ENCODE measurements at regions not wholly inside any gene's neighbourhood (a gene's known extent, or its start where the extent isn't known, plus 50 kb on each side); places are given as distances from the start of the nearest gene placed in this dataset.

GRCh38 chr1:226490426-226490809 is 58.1 kb upstream of the STUM start:
- no peaks in the 10 kb centered on the region for H3K27me3 ChIP-seq
- no peak for DNase-seq (ENCODE audit: low spot score in 2 of 2)
- H3K27ac ChIP-seq, result no peak overlapping the region
- H3K36me3 ChIP-seq, result no peaks in the 10 kb centered on the region
- intact Hi-C loops (cut with DNase I), result no loop called here
- no peaks in the 10 kb centered on the region for H3K4me1 ChIP-seq
- no peaks in the 10 kb centered on the region for H3K9me3 ChIP-seq
- no peak overlapping the region for H3K4me3 ChIP-seq
- TF ChIP-seq, protein P1, sequence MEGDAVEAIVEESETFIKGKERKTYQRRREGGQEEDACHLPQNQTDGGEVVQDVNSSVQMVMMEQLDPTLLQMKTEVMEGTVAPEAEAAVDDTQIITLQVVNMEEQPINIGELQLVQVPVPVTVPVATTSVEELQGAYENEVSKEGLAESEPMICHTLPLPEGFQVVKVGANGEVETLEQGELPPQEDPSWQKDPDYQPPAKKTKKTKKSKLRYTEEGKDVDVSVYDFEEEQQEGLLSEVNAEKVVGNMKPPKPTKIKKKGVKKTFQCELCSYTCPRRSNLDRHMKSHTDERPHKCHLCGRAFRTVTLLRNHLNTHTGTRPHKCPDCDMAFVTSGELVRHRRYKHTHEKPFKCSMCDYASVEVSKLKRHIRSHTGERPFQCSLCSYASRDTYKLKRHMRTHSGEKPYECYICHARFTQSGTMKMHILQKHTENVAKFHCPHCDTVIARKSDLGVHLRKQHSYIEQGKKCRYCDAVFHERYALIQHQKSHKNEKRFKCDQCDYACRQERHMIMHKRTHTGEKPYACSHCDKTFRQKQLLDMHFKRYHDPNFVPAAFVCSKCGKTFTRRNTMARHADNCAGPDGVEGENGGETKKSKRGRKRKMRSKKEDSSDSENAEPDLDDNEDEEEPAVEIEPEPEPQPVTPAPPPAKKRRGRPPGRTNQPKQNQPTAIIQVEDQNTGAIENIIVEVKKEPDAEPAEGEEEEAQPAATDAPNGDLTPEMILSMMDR (IDR thresholded peaks at IDR 0.05), result no peak

GRCh38 chr1:226491093-226491850 is 57.3 kb upstream of the STUM start:
- Histone ChIP-seq H3K36me3 (no peaks in the 10 kb centered on the region), H3K4me3 (no peak overlapping the region), H3K9me3 (no peaks in the 10 kb centered on the region), H3K4me1 (no peaks in the 10 kb centered on the region), H3K27ac (no peak overlapping the region), H3K27me3 (no peaks in the 10 kb centered on the region)
- TF ChIP-seq, protein P1 (IDR thresholded peaks at IDR 0.05), result no peak
- no peak for DNase-seq (ENCODE audit: low spot score in 2 of 2)
- intact Hi-C loops (cut with DNase I), result no loop called here

GRCh38 chr1:226492426-226493137 is 56.0 kb upstream of the STUM start:
- H3K27ac ChIP-seq, result no peak overlapping the region
- no peaks in the 10 kb centered on the region for H3K9me3 ChIP-seq
- no peaks in the 10 kb centered on the region for H3K36me3 ChIP-seq
- DNase-seq (ENCODE audit: low spot score in 2 of 2), result no peak
- intact Hi-C loops (cut with DNase I), result no loop called here
- H3K4me3 ChIP-seq, result no peak overlapping the region
- no peaks in the 10 kb centered on the region for H3K4me1 ChIP-seq
- no peaks in the 10 kb centered on the region for H3K27me3 ChIP-seq
- TF ChIP-seq, protein P1 (IDR thresholded peaks at IDR 0.05), result no peak

- no peak overlapping the region for H3K4me3 ChIP-seq
- H3K27me3 ChIP-seq, result no peaks in the 10 kb centered on the region
- DNase-seq (ENCODE audit: low spot score in 2 of 2), result no peak
- H3K36me3 ChIP-seq, result no peaks in the 10 kb centered on the region
- H3K27ac ChIP-seq, result no peak overlapping the region
- intact Hi-C loops (cut with DNase I), result no loop called here
- no peaks in the 10 kb centered on the region for H3K4me1 ChIP-seq
- TF ChIP-seq, protein P1 (IDR thresholded peaks at IDR 0.05), result no peak
- H3K9me3 ChIP-seq, result no peaks in the 10 kb centered on the region
These were observed 54.4 kb upstream of the STUM start for GRCh38 chr1:226494092-226494609.

- no peaks in the 10 kb centered on the region for H3K4me1 ChIP-seq
- H3K9me3 ChIP-seq, result no peaks in the 10 kb centered on the region
- no peak overlapping the region for H3K27ac ChIP-seq
- no peaks in the 10 kb centered on the region for H3K36me3 ChIP-seq
- TF ChIP-seq, protein P1 (IDR thresholded peaks at IDR 0.05), result no peak
- H3K4me3 ChIP-seq, result no peak overlapping the region
- intact Hi-C loops (cut with DNase I), result no loop called here
- H3K27me3 ChIP-seq, result no peaks in the 10 kb centered on the region
- DNase-seq (ENCODE audit: low spot score in 2 of 2), result peak in 1 of 2 donors; percentile 45
These were observed 52.8 kb upstream of the STUM start for GRCh38 chr1:226495716-226496115.
